ENCODE measurements at regions not wholly inside any gene's neighbourhood (a gene's known extent, or its start where the extent isn't known, plus 50 kb on each side); places are given as distances from the start of the nearest gene placed in this dataset.
"Not testable (repeated sequence)": the region's sequence is repeated elsewhere in the genome, so short reads cannot be mapped to it uniquely, and the experiment has no call there.

DNA sequence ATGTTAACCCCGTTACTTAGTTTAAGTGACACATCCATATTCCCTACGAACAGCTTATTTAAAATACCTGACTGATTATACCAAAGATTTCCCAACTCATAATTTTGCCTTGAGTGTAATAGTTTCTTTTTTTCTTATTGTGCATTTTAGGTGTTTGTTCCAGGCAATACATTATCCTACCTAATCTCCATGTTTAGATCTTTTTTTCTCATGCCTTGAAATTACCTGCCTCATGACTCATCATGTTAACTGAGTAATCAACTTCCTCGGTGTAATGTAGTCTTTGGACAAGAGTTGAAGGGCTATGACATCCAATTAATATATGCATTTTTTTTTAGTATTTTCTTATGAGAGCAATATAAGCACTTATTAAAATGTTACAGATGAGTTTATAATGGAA lies 228.7 kb upstream of the ANKRD50 start:
- 94% methylated on average over 3 of the region's 3 CpGs for WGBS

DNA sequence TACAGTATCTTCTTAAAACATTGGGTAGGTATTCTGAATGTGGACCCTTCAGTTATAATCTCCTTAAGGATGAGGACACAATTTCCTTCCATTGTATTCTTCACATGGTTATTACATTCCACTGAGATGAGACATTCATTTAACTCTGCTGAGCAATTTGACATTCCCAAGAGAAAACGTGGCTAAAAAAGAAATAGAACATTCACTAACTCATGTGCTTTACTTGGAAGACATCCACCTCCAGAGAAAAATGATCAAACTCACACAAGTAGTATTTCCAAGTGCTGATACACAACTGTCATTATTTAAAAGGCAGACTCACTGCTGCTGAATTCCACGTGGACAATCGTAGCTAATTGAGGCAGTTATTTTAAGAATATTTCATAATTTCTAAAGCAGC lies 227.9 kb upstream of the ANKRD50 start:
- H3K27ac ChIP-seq (ENCODE audit: low read length) = no peak overlapping the region
- DNase-seq = no peak

More for the DNA sequence above, 228.7 kb upstream of the ANKRD50 start:
- DNase-seq (no peak), ATAC-seq (no peak)
- Histone ChIP-seq H3K4me1 (ENCODE audit: control insufficient read depth, insufficient read depth, low read length) (no peaks in the 10 kb centered on the region), H3K4me3 (ENCODE audit: low read length) (no peak overlapping the region), H3K27ac (ENCODE audit: low read length) (no peak overlapping the region), H3K27me3 (ENCODE audit: control insufficient read depth, insufficient read depth) (no peaks in the 10 kb centered on the region), H3K9me3 (ENCODE audit: control insufficient read depth, low read length) (no peaks in the 10 kb centered on the region)
- intact Hi-C loops (cut with DNase I) = no loop called here

DNA sequence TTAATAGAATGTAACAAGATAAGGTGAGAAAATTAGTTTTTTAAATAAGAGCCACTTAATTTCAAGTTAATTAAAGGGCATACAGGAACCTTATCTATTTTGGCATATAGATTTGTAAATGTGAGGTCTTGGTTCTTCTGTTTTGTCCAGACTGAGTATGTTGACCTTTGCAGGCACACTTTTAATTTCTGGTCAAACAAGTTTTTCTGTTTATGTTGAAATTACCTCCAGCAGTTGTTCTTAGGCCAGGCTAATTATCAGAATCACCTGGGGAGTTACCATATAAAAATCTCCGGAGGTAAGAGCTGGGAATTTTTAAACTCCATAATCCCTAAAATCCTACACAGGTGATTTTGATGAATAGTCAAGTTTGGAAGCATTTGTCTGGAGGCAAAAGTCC lies 227.4 kb upstream of the ANKRD50 start:
- intact Hi-C loops (cut with DNase I) = no loop called here
- Histone ChIP-seq H3K27me3 (ENCODE audit: control insufficient read depth, insufficient read depth) (no peaks in the 10 kb centered on the region), H3K4me1 (ENCODE audit: control insufficient read depth, insufficient read depth, low read length) (no peaks in the 10 kb centered on the region), H3K4me3 (ENCODE audit: low read length) (no peak overlapping the region), H3K27ac (ENCODE audit: low read length) (no peak overlapping the region), H3K9me3 (ENCODE audit: control insufficient read depth, low read length) (no peaks in the 10 kb centered on the region)
- ATAC-seq (no peak), DNase-seq (no peak)
- 48% methylated on average over 1 of the region's 1 CpG for WGBS

More for the DNA sequence above, 227.9 kb upstream of the ANKRD50 start:
- no peaks in the 10 kb centered on the region for H3K9me3 ChIP-seq (ENCODE audit: control insufficient read depth, low read length)
- no peak overlapping the region for H3K4me3 ChIP-seq (ENCODE audit: low read length)
- ATAC-seq = peak; percentile 72 to 92
- no peaks in the 10 kb centered on the region for H3K27me3 ChIP-seq (ENCODE audit: control insufficient read depth, insufficient read depth)
- 9% methylated on average over 3 of the region's 3 CpGs for WGBS
- intact Hi-C loops (cut with DNase I) = no loop called here
- H3K4me1 ChIP-seq (ENCODE audit: control insufficient read depth, insufficient read depth, low read length) = no peaks in the 10 kb centered on the region

DNA sequence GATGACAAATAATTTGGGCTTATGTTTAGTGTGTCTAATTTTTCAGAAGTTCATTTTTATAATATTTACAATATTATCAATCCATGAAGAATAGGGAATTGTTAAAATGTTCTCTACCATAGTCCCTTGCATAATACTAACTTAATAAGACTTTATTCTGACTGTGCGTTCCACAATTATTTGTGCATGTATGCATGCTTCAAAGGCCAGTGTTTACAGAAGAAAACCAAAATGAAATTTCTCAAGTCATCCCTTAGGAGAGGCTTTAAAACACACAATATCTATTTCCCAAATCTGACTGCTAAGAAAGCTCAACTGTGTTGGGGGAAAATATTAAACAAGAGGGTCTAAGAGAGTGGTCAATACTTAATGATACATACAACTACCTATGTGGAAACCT lies 226.3 kb upstream of the ANKRD50 start:
- ATAC-seq (no peak), DNase-seq (no peak)
- intact Hi-C loops (cut with DNase I) = no loop called here
- Histone ChIP-seq H3K4me3 (ENCODE audit: low read length) (no peak overlapping the region), H3K27ac (ENCODE audit: low read length) (no peak overlapping the region), H3K4me1 (ENCODE audit: control insufficient read depth, insufficient read depth, low read length) (no peaks in the 10 kb centered on the region), H3K9me3 (ENCODE audit: control insufficient read depth, low read length) (no peaks in the 10 kb centered on the region), H3K27me3 (ENCODE audit: control insufficient read depth, insufficient read depth) (no peaks in the 10 kb centered on the region)
- WGBS = 96% methylated on average over 1 of the region's 1 CpG

DNA sequence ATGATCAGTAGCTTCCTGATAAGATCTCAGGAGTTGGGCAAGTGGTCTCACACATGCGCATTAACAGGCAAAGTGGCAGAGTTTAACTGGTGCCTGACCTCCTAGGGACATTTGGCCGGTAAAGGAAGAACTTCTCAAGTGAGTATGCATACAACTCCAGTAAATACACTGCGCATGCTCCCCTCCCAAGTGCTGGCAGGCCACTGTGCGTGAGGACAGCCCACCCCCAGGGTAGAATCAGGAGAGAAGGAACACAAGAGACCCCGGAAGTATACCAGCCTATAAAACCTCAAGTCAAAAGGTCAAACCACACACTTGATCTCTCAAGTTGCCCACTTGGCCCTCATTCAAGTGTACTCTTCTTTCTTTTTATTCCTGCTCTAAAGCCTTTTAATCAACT lies 225.5 kb upstream of the ANKRD50 start:
- intact Hi-C loops (cut with DNase I) = no loop called here
- DNase-seq = no peak
- no peaks in the 10 kb centered on the region for H3K27me3 ChIP-seq (ENCODE audit: control insufficient read depth, insufficient read depth)
- no peak overlapping the region for H3K4me3 ChIP-seq (ENCODE audit: low read length)
- 70% methylated on average over 5 of the region's 5 CpGs for WGBS
- H3K27ac ChIP-seq (ENCODE audit: low read length) = no peak overlapping the region
- no peak for ATAC-seq
- H3K4me1 ChIP-seq (ENCODE audit: control insufficient read depth, insufficient read depth, low read length) = no peaks in the 10 kb centered on the region
- H3K9me3 ChIP-seq (ENCODE audit: control insufficient read depth, low read length) = no peaks in the 10 kb centered on the region

DNA sequence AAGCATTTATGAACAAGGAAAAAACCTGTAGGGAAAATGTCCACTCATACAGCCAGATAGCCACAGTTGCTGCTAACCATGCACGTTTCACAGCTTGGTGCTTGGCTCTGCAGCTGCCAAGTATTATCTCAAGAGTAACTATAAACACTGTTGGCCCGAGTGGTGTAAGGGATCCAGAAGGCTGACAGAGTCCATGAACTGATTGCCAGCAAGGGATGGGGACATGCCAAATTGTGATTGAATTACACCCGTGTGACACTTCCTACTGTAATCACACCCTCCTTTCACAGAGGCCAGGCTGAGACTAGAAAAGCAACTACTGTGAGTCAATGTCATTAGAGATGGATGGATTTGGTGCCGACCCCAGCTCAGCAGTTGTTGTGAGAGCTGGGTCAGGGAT lies 223.9 kb upstream of the ANKRD50 start:
- WGBS = 8% methylated on average over 4 of the region's 4 CpGs
- DNase-seq = peak; percentile 71 to 84 (median 74)
- no peaks in the 10 kb centered on the region for H3K9me3 ChIP-seq (ENCODE audit: control insufficient read depth, low read length)
- H3K4me1 ChIP-seq (ENCODE audit: control insufficient read depth, insufficient read depth, low read length) = no peaks in the 10 kb centered on the region
- H3K4me3 ChIP-seq (ENCODE audit: low read length) = no peak overlapping the region
- H3K27ac ChIP-seq (ENCODE audit: low read length) = no peak overlapping the region
- no peaks in the 10 kb centered on the region for H3K27me3 ChIP-seq (ENCODE audit: control insufficient read depth, insufficient read depth)
- intact Hi-C loops (cut with DNase I) = no loop called here
- peak; percentile 94 to 97 for ATAC-seq

DNA sequence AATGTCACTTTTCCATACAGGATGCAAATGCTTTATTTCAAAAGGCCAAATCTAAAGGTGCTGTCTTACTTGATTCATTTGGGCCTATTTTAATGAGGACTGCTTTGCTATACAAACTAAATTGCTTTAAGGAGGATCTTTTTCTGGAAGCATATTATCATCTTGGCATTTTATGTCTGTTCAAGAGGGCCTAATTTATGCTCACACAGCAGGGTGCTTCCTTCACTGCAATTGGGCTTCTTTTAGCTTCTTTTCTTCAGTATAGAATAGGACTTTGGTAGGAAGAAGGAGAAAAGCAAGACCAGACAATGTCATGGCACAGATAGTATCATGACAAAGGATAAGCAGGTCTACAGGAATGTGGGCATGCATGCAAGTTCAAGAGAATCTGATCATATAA lies 222.4 kb upstream of the ANKRD50 start:
- no peak overlapping the region for H3K4me3 ChIP-seq (ENCODE audit: low read length)
- H3K27ac ChIP-seq (ENCODE audit: low read length) = no peak overlapping the region
- H3K27me3 ChIP-seq (ENCODE audit: control insufficient read depth, insufficient read depth) = no peaks in the 10 kb centered on the region
- intact Hi-C loops (cut with DNase I) = no loop called here
- no peaks in the 10 kb centered on the region for H3K4me1 ChIP-seq (ENCODE audit: control insufficient read depth, insufficient read depth, low read length)
- no peaks in the 10 kb centered on the region for H3K9me3 ChIP-seq (ENCODE audit: control insufficient read depth, low read length)
- ATAC-seq (no peak), DNase-seq (no peak)

DNA sequence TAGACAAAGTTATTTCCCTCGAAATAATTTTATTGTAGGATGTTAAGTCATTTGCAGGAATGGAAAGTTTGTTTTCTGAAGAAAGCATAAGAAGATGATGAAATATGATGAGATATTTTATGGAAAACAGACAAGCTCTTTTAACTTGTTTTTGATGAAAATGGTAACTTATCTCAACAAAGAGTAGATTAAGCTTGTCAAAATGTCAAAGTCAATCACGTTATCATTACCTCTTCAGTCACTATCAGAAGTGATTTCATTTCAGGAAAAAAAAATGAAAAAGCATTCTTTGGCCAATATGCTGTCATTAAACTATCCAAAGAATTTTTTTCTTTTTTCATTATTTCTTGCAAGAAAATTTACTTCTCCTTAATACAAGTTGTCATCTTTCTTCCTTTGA lies 221.0 kb upstream of the ANKRD50 start:
- DNase-seq (no peak), ATAC-seq (no peak)
- H3K27ac ChIP-seq (ENCODE audit: low read length) = no peak overlapping the region
- no peaks in the 10 kb centered on the region for H3K4me1 ChIP-seq (ENCODE audit: control insufficient read depth, insufficient read depth, low read length)
- intact Hi-C loops (cut with DNase I) = no loop called here
- WGBS = 48% methylated on average over 2 of the region's 2 CpGs
- no peaks in the 10 kb centered on the region for H3K27me3 ChIP-seq (ENCODE audit: control insufficient read depth, insufficient read depth)
- no peaks in the 10 kb centered on the region for H3K9me3 ChIP-seq (ENCODE audit: control insufficient read depth, low read length)
- no peak overlapping the region for H3K4me3 ChIP-seq (ENCODE audit: low read length)

DNA sequence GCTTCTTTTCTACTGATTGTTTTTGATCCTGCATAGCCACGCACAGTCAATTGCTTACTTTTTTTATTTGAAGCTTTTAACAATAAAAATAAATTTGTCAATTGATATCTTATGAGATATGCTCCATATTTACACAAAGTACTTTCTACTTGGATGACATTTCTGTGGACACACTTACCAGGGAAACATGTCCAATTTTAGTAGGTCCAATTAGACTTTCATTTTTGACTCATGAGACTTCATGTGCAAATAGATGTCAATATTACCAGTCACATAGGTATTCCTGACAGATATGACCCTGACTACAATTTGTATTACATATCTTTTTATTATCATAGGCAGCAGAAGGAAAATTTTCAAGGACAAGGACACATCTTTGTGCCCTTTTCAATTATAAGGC lies 219.9 kb upstream of the ANKRD50 start:
- no peaks in the 10 kb centered on the region for H3K4me1 ChIP-seq (ENCODE audit: control insufficient read depth, insufficient read depth, low read length)
- DNase-seq = no peak
- H3K4me3 ChIP-seq (ENCODE audit: low read length) = no peak overlapping the region
- WGBS = 95% methylated on average over 1 of the region's 1 CpG
- H3K27ac ChIP-seq (ENCODE audit: low read length) = no peak overlapping the region
- intact Hi-C loops (cut with DNase I) = no loop called here
- H3K9me3 ChIP-seq (ENCODE audit: control insufficient read depth, low read length) = no peaks in the 10 kb centered on the region
- ATAC-seq = no peak
- no peaks in the 10 kb centered on the region for H3K27me3 ChIP-seq (ENCODE audit: control insufficient read depth, insufficient read depth)

DNA sequence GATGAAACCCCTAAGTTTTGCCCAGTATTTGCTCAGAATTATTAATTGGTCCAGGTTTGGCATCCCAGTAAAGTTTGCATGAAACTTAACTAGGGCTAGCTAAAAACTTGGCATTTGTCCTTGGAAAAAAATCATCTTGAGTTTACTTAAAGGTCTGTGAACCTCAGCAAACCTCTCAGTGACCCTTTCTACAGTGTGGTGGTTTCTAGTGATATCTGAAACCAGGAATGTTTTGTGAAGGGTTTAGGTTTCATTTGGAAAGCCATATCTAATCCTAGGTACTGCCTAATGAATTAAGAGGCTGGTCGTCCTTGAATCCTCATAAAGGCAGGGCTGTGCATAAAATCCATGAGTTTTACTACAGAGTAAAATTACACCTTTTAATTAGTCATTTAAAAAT lies 218.5 kb upstream of the ANKRD50 start:
- no peaks in the 10 kb centered on the region for H3K9me3 ChIP-seq (ENCODE audit: control insufficient read depth, low read length)
- no peak overlapping the region for H3K4me3 ChIP-seq (ENCODE audit: low read length)
- ATAC-seq (no peak), DNase-seq (no peak)
- no peak overlapping the region for H3K27ac ChIP-seq (ENCODE audit: low read length)
- H3K4me1 ChIP-seq (ENCODE audit: control insufficient read depth, insufficient read depth, low read length) = no peaks in the 10 kb centered on the region
- no peaks in the 10 kb centered on the region for H3K27me3 ChIP-seq (ENCODE audit: control insufficient read depth, insufficient read depth)
- 68% methylated on average over 1 of the region's 1 CpG for WGBS
- intact Hi-C loops (cut with DNase I) = no loop called here

DNA sequence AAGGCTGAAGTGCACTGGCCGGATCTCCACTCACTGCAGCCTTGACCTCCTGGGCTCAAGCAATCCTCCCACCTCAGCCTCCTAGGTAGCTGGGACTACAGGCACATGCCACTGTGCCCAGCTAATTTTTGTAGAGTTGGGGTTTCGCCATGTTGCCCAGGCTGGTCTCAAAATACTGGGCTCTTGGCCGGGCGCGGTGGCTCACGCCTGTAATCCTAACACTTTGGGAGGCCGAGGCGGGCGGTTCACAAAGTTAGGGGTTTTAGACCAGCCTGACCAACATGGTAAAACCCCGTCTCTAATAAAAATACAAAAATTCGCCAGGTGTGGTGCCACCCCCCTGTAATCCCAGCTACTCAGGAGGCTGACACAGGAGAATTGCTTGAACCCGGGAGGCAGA lies 210.2 kb upstream of the ANKRD50 start:
- DNase-seq; H3K4me3 ChIP-seq (ENCODE audit: low read length); H3K27ac ChIP-seq (ENCODE audit: low read length); H3K9me3 ChIP-seq (ENCODE audit: control insufficient read depth, low read length); H3K27me3 ChIP-seq (ENCODE audit: control insufficient read depth, insufficient read depth); ATAC-seq; H3K4me1 ChIP-seq (ENCODE audit: control insufficient read depth, insufficient read depth, low read length); intact Hi-C loops (cut with DNase I): not testable (repeated sequence)
- WGBS = 96% methylated on average over 12 of the region's 12 CpGs

DNA sequence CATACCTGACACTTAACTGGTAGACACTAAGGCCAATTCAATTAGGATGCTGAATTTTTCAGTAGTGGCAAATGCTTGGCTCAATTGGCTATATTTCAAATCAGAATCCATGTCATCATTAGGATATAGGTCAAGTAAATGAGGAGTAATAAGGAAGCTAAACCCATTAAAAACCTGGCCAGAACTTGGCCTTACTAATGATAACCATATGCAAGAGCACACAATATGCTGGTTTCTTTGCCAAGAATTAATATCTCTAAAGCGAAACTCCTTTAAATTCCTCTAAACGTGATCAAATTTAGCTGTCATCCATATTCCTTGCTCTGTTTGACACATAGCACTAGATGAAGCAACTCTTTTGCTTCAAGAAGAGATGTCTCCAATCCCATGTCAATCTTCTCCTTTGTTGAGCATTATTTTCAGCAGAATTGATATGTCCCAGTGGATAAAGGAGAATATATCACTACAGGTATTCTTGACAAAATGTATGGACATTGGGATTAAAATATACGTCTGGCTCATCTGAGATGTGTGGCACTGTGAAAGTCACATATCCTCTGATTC lies 206.1 kb upstream of the ANKRD50 start:
- H3K9me3 ChIP-seq (ENCODE audit: control insufficient read depth, low read length) = no peaks in the 10 kb centered on the region
- no peaks in the 10 kb centered on the region for H3K4me1 ChIP-seq (ENCODE audit: control insufficient read depth, insufficient read depth, low read length)
- intact Hi-C loops (cut with DNase I) = no loop called here
- 71% methylated on average over 3 of the region's 3 CpGs for WGBS
- ATAC-seq (no peak), DNase-seq (no peak)
- no peak overlapping the region for H3K4me3 ChIP-seq (ENCODE audit: low read length)
- H3K27me3 ChIP-seq (ENCODE audit: control insufficient read depth, insufficient read depth) = no peaks in the 10 kb centered on the region
- no peak overlapping the region for H3K27ac ChIP-seq (ENCODE audit: low read length)

Measured in right cardiac atrium (tissue), 5 donors.